Neutrophil (primary cell): ENCODE measurements at regions not wholly inside any gene's neighbourhood (a gene's known extent, or its start where the extent isn't known, plus 50 kb on each side); places are given as distances from the start of the nearest gene placed in this dataset.

ENCODE experiments used
- H3K27ac ChIP-seq: fragments of 200-600 bp; sonication (generic); 2 replicates; pipeline ENCODE4 v1.5.1; 2016; ENCODE audit warnings: mild to moderate bottlenecking, moderate library complexity
- H3K27me3 ChIP-seq: fragments of 200-600 bp; sonication (generic); 2 replicates; pipeline ENCODE4 v1.6.0; 2016; ENCODE audit warnings: mild to moderate bottlenecking
- H3K36me3 ChIP-seq: fragments of 200-600 bp; sonication (generic); 2 replicates; pipeline ENCODE4 v1.5.1; 2017
- H3K4me1 ChIP-seq, 2 experiments: fragments of 200-600 bp in 1 of 2; sonication (generic) in 1 of 2; 1 replicate in 1 of 2; 2 replicates in 1 of 2; pipeline versions ENCODE4 v1.5.1 to v1.6.1; 2013 to 2016; ENCODE audit warnings: low read depth in 1 of 2, low read length in 1 of 2, mild to moderate bottlenecking in 1 of 2, moderate library complexity in 1 of 2; ENCODE audit not compliant: control insufficient read depth in 1 of 2, insufficient read depth in 1 of 2
- H3K4me3 ChIP-seq, 2 experiments: fragments of 200-600 bp in 1 of 2; sonication (generic) in 1 of 2; 1 replicate in 1 of 2; 2 replicates in 1 of 2; pipeline ENCODE4 v1.5.1; 2013 to 2016; ENCODE audit warnings: low read depth in 1 of 2, low read length in 1 of 2, mild to moderate bottlenecking in 1 of 2, moderate library complexity in 1 of 2
- H3K9me3 ChIP-seq: fragments of 200-600 bp; sonication (generic); 2 replicates; pipeline ENCODE4 v1.5.1; 2016
- TF ChIP-seq, protein P1 (sequence below): fragments of 200-600 bp; sonication (generic); IDR thresholded peaks from 2 replicates; pipeline ENCODE4 v1.5.1; 2016; ENCODE audit warnings: antibody characterized with exemption

DNA sequence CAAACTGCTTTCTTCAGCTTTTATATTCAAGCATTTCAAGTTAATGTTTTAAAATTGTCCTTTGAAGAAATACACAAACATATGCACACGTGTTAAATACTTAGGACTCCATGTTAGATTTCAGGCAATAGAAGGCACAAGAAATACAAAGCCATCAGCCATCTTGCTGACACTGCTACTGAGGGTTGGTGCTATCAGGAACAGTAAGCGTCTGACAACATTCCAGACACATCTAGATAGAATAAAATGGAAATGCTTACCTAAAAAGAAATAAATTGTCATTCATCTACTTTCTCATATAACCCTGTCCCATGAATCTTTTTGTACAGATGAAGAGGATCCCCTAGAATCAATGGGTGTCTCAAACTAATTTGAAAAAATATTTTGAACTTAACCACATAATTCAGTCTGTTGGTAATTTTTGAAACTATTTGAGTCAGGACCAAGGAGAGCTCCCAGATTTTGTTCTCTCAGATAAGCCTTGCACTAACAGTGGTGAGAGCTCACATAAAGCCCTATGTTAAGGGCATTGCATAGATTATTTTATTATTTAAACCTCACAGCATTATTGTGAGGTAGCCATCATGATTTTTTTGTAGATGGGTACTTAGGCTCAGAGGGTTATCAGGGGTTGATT, 631.1 kb upstream of the POU3F2 start:
- TF ChIP-seq, protein P1, sequence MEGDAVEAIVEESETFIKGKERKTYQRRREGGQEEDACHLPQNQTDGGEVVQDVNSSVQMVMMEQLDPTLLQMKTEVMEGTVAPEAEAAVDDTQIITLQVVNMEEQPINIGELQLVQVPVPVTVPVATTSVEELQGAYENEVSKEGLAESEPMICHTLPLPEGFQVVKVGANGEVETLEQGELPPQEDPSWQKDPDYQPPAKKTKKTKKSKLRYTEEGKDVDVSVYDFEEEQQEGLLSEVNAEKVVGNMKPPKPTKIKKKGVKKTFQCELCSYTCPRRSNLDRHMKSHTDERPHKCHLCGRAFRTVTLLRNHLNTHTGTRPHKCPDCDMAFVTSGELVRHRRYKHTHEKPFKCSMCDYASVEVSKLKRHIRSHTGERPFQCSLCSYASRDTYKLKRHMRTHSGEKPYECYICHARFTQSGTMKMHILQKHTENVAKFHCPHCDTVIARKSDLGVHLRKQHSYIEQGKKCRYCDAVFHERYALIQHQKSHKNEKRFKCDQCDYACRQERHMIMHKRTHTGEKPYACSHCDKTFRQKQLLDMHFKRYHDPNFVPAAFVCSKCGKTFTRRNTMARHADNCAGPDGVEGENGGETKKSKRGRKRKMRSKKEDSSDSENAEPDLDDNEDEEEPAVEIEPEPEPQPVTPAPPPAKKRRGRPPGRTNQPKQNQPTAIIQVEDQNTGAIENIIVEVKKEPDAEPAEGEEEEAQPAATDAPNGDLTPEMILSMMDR = no peak
- Histone ChIP-seq H3K27ac (no peak overlapping the region), H3K27me3 (no peaks in the 10 kb centered on the region), H3K36me3 (no peaks in the 10 kb centered on the region), H3K4me3 (no peak overlapping the region), H3K4me1 (no peaks in the 10 kb centered on the region), H3K9me3 (no peaks in the 10 kb centered on the region)

DNA sequence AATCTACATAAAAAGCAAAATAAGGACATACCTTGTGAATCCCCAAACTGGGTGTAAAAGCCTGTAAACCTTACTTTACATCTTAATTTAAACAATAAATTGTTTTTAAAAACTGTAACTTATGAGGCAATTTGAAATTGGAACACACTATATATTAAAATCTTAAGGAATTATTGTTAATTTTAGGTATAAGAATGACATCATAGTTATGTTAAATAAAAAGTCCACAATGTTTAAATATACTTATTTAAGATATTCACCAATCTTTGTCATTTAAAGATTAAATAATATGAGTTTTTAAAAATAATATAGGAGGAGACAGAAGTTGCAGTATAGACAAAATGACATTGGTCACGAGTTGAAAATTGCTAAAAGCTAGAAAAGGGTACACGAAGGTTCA, 621.9 kb upstream of the POU3F2 start:
- no peak overlapping the region for H3K27ac ChIP-seq
- TF ChIP-seq, protein P1 = no peak
- H3K36me3 ChIP-seq = no peaks in the 10 kb centered on the region
- no peaks in the 10 kb centered on the region for H3K4me1 ChIP-seq
- no peaks in the 10 kb centered on the region for H3K27me3 ChIP-seq
- no peaks in the 10 kb centered on the region for H3K9me3 ChIP-seq
- H3K4me3 ChIP-seq = no peak overlapping the region

DNA sequence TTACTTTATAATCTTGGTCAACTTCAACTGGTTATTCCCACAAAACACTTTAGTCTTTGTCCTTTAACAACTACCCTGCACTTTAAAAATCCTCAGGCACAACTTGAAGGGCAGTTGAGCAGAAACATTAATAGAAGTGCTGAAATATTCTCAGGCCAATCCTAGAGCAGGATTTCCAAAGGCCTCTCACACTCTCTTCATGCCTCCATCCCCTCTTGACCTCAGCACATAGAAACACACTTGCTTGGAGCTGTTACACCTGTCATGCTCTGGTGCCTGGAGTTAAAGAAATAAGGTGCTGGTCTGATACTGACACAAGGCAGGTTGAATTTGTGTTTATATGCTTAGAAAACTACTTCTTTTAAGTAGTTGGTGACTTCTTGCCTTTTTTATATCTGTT, 618.8 kb upstream of the POU3F2 start:
- TF ChIP-seq, protein P1 = no peak
- H3K9me3 ChIP-seq = no peaks in the 10 kb centered on the region
- H3K4me1 ChIP-seq = no peaks in the 10 kb centered on the region
- no peak overlapping the region for H3K4me3 ChIP-seq
- H3K36me3 ChIP-seq = no peaks in the 10 kb centered on the region
- no peak overlapping the region for H3K27ac ChIP-seq
- H3K27me3 ChIP-seq = no peaks in the 10 kb centered on the region

DNA sequence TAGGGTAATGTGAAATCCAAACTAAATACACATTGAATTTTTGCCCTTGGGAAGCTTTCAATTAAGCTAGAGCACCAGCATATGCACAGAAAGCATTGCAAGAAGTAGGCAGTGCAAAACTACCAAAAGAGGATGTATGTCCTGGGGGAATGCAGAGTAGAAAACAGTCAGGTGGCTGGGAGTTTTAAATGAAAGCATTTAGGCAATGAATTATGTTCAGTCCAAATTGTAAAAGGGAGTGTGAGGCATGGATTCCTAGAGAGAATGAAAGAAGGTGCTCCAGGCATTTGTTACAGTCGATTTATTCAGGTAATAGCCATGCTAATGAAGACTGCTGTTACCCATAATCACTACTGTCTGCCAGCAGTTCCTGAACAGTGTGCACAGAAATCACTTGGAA, 604.1 kb upstream of the POU3F2 start:
- H3K4me1 ChIP-seq = no peaks in the 10 kb centered on the region
- TF ChIP-seq, protein P1 = no peak
- H3K27ac ChIP-seq = no peak overlapping the region
- H3K4me3 ChIP-seq = no peak overlapping the region
- no peaks in the 10 kb centered on the region for H3K9me3 ChIP-seq
- H3K27me3 ChIP-seq = no peaks in the 10 kb centered on the region
- H3K36me3 ChIP-seq = no peaks in the 10 kb centered on the region

DNA sequence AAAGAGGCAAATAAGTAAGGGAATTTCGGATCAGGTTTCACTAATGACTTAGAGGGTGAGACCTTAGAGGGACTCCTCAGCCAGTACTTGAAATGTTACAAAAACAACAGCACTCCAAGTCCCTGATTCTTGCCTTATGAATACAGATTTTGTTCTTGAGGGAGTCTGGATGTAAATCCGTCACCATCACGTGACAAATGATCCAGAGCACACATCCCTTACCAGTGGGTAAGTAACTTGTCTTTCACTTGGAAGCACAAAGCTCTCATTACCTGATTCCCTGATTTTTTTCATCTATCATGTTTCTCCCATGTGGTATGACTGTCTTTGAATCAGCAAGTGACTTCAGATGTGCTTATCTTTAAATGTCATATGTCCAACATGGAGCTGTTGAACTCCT, 595.3 kb upstream of the POU3F2 start:
- Histone ChIP-seq H3K4me3 (no peak overlapping the region), H3K27ac (no peak overlapping the region), H3K36me3 (no peaks in the 10 kb centered on the region), H3K9me3 (no peaks in the 10 kb centered on the region), H3K4me1 (no peaks in the 10 kb centered on the region), H3K27me3 (no peaks in the 10 kb centered on the region)
- TF ChIP-seq, protein P1 = no peak

DNA sequence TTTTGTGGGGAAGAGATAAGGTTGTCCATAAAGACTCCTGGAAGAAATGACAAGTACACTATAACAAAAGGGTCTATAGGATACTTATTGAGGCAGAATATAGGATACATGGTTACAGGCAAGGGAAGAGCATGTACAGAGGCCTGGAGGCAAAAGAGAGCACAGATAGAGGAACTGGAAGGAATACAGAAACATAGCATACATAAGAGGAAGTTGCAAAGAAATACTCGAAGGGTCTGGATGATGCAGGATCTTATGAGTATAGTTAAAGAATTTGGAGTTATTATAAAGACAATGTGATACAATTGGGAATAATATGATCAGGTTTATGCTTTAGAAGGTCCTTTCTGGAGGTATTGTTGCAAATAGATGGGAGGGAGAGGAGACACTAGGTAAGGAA, 592.7 kb upstream of the POU3F2 start:
- Histone ChIP-seq H3K4me1 (no peaks in the 10 kb centered on the region), H3K36me3 (no peaks in the 10 kb centered on the region), H3K27ac (no peak overlapping the region), H3K27me3 (no peaks in the 10 kb centered on the region), H3K9me3 (no peaks in the 10 kb centered on the region), H3K4me3 (no peak overlapping the region)
- TF ChIP-seq, protein P1 = no peak
